ENCODE measurements at regions not wholly inside any gene's neighbourhood (a gene's known extent, or its start where the extent isn't known, plus 50 kb on each side); places are given as distances from the start of the nearest gene placed in this dataset.
"Not testable (repeated sequence)": the region's sequence is repeated elsewhere in the genome, so short reads cannot be mapped to it uniquely, and the experiment has no call there.

- Histone ChIP-seq H3K36me3 (no peaks in the 10 kb centered on the region), H3K27ac (peak overlapping the region in 5 of 8 donors; percentile 60 to 81 (median 75)), H3K4me1 (peaks cover 0 to 50% (median 42%) of the 10 kb centered on the region in 6 donors), H3K27me3 (replicated peaks in 1 of 7) (no peaks in the 10 kb centered on the region), H3K9me3 (no peaks in the 10 kb centered on the region), H3K4me3 (no peak overlapping the region)
- TF ChIP-seq POLR2A (IDR thresholded peaks at IDR 0.05) (no peak), CTCF (IDR thresholded peaks at IDR 0.05 in 8 of 11, conservative IDR thresholded peaks at IDR 0.05 in 3 of 11) (no peak), POLR2AphosphoS5 (IDR thresholded peaks at IDR 0.05) (no peak)
- no peak for DNase-seq
- 81 to 89% (median 85%) methylated on average over 13 of the region's 13 CpGs for WGBS, 5 donors
- intact Hi-C loops (cut with DNase I; ENCODE audit: low total_unique reads), result no loop called here
These were observed 68.7 kb downstream of the ARF6 start for GRCh38 chr14:49961270-49962222.

DNA sequence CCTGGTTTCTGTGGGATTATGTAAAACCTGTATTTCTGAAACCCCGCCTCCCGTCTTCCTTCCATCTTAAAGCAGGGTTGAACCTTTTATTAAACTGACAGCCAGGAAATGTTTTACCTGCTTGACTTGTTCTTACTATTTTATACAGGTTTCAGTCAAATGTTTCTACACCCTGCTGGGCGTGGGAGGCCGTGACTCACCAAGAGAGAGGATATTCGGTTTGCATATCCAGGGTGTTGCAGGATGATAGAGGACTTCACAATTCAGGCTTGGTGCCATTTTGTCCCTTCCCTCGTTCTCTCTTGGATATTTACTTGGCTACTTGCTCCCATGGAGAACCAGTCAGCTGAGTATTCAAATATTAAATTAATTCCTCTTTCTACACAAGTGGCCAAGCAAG lies 69.7 kb downstream of the ARF6 start:
- Histone ChIP-seq H3K27ac (peak overlapping the region in 5 of 8 donors; percentile 60 to 81 (median 75)), H3K9me3 (no peaks in the 10 kb centered on the region), H3K36me3 (no peaks in the 10 kb centered on the region), H3K4me3 (no peak overlapping the region), H3K27me3 (replicated peaks in 1 of 7) (no peaks in the 10 kb centered on the region), H3K4me1 (peaks cover 0 to 57% (median 43%) of the 10 kb centered on the region in 6 donors)
- TF ChIP-seq CTCF (IDR thresholded peaks at IDR 0.05 in 8 of 11, conservative IDR thresholded peaks at IDR 0.05 in 3 of 11), result no peak
- TF ChIP-seq POLR2A (IDR thresholded peaks at IDR 0.05), result no peak
- TF ChIP-seq POLR2AphosphoS5 (IDR thresholded peaks at IDR 0.05), result no peak
- whole genome bisulfite sequencing, 5 donors, result 67 to 83% (median 76%) methylated on average over 6 of the region's 6 CpGs
- intact Hi-C loops (cut with DNase I; ENCODE audit: low total_unique reads), result no loop called here
- no peak for DNase-seq

DNA sequence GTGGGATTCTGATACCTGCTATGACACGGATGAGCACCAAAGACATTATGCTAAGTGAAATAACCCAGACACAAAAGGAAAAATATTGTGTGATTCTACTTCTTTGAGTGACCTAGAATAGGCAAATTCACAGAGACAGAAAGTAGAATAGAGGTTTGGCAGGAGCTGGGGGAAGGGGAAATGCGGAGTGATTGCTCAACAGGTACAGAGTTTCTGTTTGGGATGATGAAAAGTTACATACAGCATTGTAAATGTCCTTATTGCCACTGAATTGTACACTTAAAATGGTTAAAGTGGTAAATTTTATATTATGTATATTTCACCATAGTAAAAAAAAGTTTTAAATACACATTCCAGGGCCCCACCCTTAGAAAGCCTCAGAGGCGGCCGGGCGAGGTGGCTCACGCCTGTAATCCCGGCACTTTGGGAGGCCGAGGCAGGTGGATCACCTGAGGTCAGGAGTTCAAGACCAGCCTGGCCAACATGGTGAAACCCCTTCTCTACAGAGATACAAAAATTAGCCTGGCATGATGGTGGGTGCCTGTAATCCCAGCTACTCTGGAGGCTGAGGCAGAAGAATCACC lies 72.3 kb downstream of the ARF6 start:
- H3K27ac ChIP-seq; H3K9me3 ChIP-seq; DNase-seq; H3K4me3 ChIP-seq; intact Hi-C loops (cut with DNase I; ENCODE audit: low total_unique reads); H3K36me3 ChIP-seq; H3K27me3 ChIP-seq (replicated peaks in 1 of 7): not testable (repeated sequence)
- H3K4me1 ChIP-seq, result peaks cover 4 to 52% (median 37%) of the 10 kb centered on the region in 6 donors
- WGBS, 5 donors, result 81 to 95% (median 87%) methylated on average over 8 of the region's 8 CpGs

GRCh38 chr14:49966304-49966809 lies 73.5 kb downstream of the ARF6 start:
- intact Hi-C loops (cut with DNase I; ENCODE audit: low total_unique reads), result no loop called here
- no peaks in the 10 kb centered on the region for H3K9me3 ChIP-seq

More at GRCh38 chr14:49966304-49966809, 73.5 kb downstream of the ARF6 start:
- no peak for TF ChIP-seq CTCF (IDR thresholded peaks at IDR 0.05 in 8 of 11, conservative IDR thresholded peaks at IDR 0.05 in 3 of 11)
- no peak for TF ChIP-seq POLR2A (IDR thresholded peaks at IDR 0.05)
- no peak for TF ChIP-seq POLR2AphosphoS5 (IDR thresholded peaks at IDR 0.05)
- 48 to 62% (median 59%) methylated on average over 4 of the region's 4 CpGs for WGBS, 5 donors
- Histone ChIP-seq H3K27ac (peak overlapping the region in 3 of 8 donors; percentile 13 to 30 (median 18)), H3K4me3 (no peak overlapping the region), H3K4me1 (peaks cover 9 to 52% (median 40%) of the 10 kb centered on the region in 6 donors), H3K36me3 (no peaks in the 10 kb centered on the region), H3K27me3 (replicated peaks in 1 of 7) (no peaks in the 10 kb centered on the region)
- no peak for DNase-seq
